AG10803 (cell line): ENCODE measurements at regions not wholly inside any gene's neighbourhood (a gene's known extent, or its start where the extent isn't known, plus 50 kb on each side); places are given as distances from the start of the nearest gene placed in this dataset.

Experiments
- DNase-seq: peaks from one replicate; pipeline ENCODE4 v3.0.0; 2010; ENCODE audit warnings: low read depth
- H3K4me3 ChIP-seq: 2 replicates; pipeline ENCODE4 v1.5.1; 2011; ENCODE audit warnings: mild to moderate bottlenecking, low read length, control low read depth
- TF ChIP-seq, protein P1 (sequence below): conservative IDR thresholded peaks from 2 replicates; pipeline ENCODE4 v1.5.1; 2011; ENCODE audit warnings: mild to moderate bottlenecking, low read length, control low read depth, inconsistent platforms

DNA sequence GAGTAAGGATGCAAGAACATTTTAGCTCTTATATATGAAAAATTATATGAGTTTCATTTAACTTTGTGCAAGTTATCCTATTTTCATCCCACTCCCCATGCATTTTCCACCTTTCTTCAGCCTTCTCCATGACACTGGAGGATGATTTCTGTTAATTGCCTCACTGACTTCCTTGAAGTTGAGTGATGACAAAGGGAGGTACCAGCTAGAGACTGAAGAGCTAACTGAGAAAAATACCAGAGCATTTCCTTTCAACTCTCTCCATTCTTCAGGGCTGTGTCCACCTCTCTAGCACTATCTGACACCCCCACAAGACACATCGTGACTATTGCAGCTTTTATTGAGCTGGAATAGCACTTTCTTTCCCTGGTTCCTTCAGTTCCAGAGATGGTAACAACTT is 711.6 kb upstream of the LRRC4C start:
- no peak overlapping the region for H3K4me3 ChIP-seq
- no peak for DNase-seq
- TF ChIP-seq, protein P1, sequence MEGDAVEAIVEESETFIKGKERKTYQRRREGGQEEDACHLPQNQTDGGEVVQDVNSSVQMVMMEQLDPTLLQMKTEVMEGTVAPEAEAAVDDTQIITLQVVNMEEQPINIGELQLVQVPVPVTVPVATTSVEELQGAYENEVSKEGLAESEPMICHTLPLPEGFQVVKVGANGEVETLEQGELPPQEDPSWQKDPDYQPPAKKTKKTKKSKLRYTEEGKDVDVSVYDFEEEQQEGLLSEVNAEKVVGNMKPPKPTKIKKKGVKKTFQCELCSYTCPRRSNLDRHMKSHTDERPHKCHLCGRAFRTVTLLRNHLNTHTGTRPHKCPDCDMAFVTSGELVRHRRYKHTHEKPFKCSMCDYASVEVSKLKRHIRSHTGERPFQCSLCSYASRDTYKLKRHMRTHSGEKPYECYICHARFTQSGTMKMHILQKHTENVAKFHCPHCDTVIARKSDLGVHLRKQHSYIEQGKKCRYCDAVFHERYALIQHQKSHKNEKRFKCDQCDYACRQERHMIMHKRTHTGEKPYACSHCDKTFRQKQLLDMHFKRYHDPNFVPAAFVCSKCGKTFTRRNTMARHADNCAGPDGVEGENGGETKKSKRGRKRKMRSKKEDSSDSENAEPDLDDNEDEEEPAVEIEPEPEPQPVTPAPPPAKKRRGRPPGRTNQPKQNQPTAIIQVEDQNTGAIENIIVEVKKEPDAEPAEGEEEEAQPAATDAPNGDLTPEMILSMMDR = no peak

- TF ChIP-seq, protein P1 = no peak
- no peak for DNase-seq
- H3K4me3 ChIP-seq = no peak overlapping the region
Measured at GRCh38 chr11:42172441-42172840, 713.0 kb upstream of the LRRC4C start.

DNA sequence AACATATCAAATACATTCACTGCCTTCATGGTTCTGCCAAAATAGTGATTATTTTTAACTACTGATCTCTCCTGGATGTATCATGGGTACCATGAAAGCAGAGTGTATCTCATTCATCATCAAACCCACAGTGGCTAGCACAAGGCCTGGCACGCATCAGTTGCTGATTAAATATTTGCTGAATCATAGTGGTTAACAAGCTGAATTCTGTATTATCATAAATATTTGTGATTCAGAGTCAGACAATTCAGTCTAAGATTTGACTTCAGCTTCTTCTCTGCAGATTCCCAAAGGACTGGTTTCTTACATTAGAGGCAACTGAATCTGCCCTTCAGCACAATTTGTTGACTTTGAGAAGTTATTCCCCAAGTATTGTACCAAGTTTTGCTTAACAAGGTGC is 715.8 kb upstream of the LRRC4C start:
- no peak overlapping the region for H3K4me3 ChIP-seq
- DNase-seq = peak; percentile 53
- TF ChIP-seq, protein P1 = no peak

- DNase-seq = no peak
- H3K4me3 ChIP-seq = no peak overlapping the region
Measured at GRCh38 chr11:42179216-42179615, 719.8 kb upstream of the LRRC4C start.

DNA sequence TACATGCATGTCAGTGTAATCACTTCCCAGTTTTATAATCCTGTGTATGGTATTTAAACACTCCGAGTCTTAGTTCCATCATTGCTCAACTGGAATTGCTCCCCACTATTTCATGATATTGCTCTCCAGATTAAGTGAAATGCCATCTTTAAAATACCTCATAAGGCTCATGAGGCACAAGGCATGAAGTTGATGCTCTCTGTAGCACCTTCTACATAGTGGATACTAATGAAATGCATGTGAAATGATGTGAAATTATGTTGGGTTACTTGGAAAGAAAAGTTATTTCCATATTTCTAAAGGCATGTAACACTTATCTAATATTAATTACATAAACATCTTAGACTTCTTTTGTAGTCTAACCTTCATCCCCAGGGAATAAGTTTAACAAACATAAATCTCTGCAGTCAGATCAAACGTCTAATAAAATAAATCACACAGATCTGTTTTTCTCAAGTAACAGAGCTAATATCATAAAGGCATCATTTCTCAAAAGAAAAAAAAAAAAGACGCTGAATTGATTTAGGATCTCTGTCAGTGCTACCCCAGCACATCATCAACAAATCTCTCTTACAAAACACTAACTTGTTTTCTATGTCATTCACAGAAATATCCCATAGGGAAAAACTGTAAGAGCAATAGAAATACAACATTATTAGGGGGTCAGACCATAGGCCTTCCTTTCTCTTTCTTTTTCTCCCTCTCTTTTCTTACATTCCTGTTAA is 736.0 kb upstream of the LRRC4C start:
- no peak overlapping the region for H3K4me3 ChIP-seq
- no peak for DNase-seq
- TF ChIP-seq, protein P1 = no peak

More at GRCh38 chr11:42179216-42179615, 719.8 kb upstream of the LRRC4C start:
- TF ChIP-seq, protein P1 = no peak

DNA sequence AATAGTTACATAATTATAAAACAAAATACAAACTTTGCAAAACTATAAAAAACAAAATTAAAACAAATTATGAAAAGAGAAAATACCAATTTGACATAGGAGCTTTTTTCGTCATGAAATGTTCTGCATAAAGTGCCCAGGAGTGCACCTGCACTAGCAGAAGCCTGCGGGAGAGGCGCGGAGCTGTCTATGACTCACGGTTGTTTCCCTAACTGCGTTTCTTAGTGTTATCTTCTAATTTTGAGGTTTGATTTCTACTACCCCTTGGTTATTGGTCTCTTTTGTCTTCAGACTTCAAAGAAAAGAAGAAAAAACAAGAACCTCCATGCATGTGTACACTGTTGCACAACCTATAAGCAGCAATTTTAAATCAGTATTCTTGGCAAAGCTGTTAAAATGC is 740.9 kb upstream of the LRRC4C start:
- no peak for DNase-seq
- TF ChIP-seq, protein P1 = no peak

DNA sequence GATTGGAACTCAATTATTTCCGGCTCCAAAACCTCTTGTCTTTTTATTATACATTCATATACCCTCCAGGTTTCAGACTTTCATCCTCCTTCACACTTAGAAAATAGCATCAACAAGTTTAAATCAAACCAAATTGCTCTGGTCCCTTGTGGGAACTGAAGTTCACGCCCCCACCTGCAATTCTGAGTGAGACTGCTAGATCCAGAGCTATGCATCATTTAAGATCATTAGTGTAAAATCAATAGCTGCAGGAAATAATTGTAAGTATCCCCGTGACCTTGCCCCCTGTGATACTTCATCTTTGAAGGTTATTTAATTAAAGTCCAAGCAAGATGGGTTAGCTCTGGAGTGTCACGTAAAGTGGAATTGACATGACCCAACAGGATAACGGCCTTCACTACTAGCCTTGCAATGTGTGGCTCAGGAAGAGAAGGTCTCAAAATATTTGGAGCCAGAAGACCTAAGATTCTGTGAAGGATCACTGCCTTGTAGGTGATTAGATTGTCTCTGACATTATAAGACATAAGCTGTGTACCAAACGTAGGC is 742.2 kb upstream of the LRRC4C start:
- TF ChIP-seq, protein P1 = no peak
- no peak overlapping the region for H3K4me3 ChIP-seq
- no peak for DNase-seq

More for the DNA sequence above, 740.9 kb upstream of the LRRC4C start:
- no peak overlapping the region for H3K4me3 ChIP-seq
